Astrocyte (in vitro differentiated cells and primary cell): ENCODE measurements at regions not wholly inside any gene's neighbourhood (a gene's known extent, or its start where the extent isn't known, plus 50 kb on each side); places are given as distances from the start of the nearest gene placed in this dataset.

ENCODE experiments used
- DNase-seq: peaks from one replicate; pipeline ENCODE4 v3.0.0-alpha.2; 2010; ENCODE audit warnings: low read depth
- FAIRE-seq: peaks from 2 replicates; lab custom pipeline; 2011; peaks lifted over from hg19 to GRCh38; lab: Jason Lieb, UNC
- H2AFZ ChIP-seq: 2 replicates; pipeline ENCODE4 v1.6.0; 2012; ENCODE audit warnings: low read depth, low read length, inconsistent platforms
- H3K27ac ChIP-seq: 2 replicates; pipeline ENCODE4 v1.5.1; 2011; ENCODE audit warnings: low read depth, low read length, inconsistent platforms
- H3K27me3 ChIP-seq: 2 replicates; pipeline ENCODE4 v1.6.0; 2011; ENCODE audit warnings: low read length, inconsistent platforms; ENCODE audit not compliant: insufficient read depth
- H3K36me3 ChIP-seq: 2 replicates; pipeline ENCODE4 v1.5.1; 2011; ENCODE audit warnings: low read length, inconsistent platforms; ENCODE audit not compliant: insufficient read depth
- H3K4me1 ChIP-seq: 2 replicates; pipeline ENCODE4 v1.5.1; 2011; ENCODE audit warnings: low read length, inconsistent platforms; ENCODE audit not compliant: insufficient read depth
- H3K4me2 ChIP-seq: 2 replicates; pipeline ENCODE4 v1.6.0; 2012; ENCODE audit warnings: low read length, inconsistent platforms
- H3K4me3 ChIP-seq: 2 replicates; pipeline ENCODE4 v1.5.1; 2011; ENCODE audit warnings: low read depth, mild to moderate bottlenecking, low read length, inconsistent platforms; ENCODE audit not compliant: insufficient read depth
- H3K79me2 ChIP-seq: 2 replicates; pipeline ENCODE4 v1.6.0; 2012; ENCODE audit warnings: mild to moderate bottlenecking, low read length, inconsistent platforms; ENCODE audit not compliant: insufficient read depth
- H3K9ac ChIP-seq: 2 replicates; pipeline ENCODE4 v1.6.0; 2012; ENCODE audit warnings: mild to moderate bottlenecking, low read length, inconsistent platforms
- H3K9me3 ChIP-seq: 2 replicates; pipeline ENCODE4 v1.5.1; 2012; ENCODE audit warnings: low read depth, mild to moderate bottlenecking, low read length, inconsistent platforms; ENCODE audit not compliant: insufficient read depth
- H4K20me1 ChIP-seq: 2 replicates; pipeline ENCODE4 v1.6.0; 2012; ENCODE audit warnings: low read length, inconsistent platforms; ENCODE audit not compliant: insufficient read depth
- H3K27ac Mint-ChIP-seq: one replicate; pipeline ENCODE4 v1.8.0; 2021; ENCODE audit warnings: mild to moderate bottlenecking, mixed read lengths; ENCODE audit not compliant: unreplicated experiment
- H3K27me3 Mint-ChIP-seq: one replicate; pipeline ENCODE4 v1.8.0; 2021; ENCODE audit warnings: low read depth, mixed read lengths; ENCODE audit not compliant: unreplicated experiment
- H3K36me3 Mint-ChIP-seq: one replicate; pipeline ENCODE4 v1.8.0; 2021; ENCODE audit warnings: low read depth, mixed read lengths; ENCODE audit not compliant: unreplicated experiment
- H3K4me1 Mint-ChIP-seq: one replicate; pipeline ENCODE4 v1.8.0; 2021; ENCODE audit warnings: low read depth, mixed read lengths; ENCODE audit not compliant: unreplicated experiment
- H3K4me3 Mint-ChIP-seq: one replicate; pipeline ENCODE4 v1.8.0; 2021; ENCODE audit warnings: mild to moderate bottlenecking, moderate library complexity, mixed read lengths; ENCODE audit not compliant: unreplicated experiment
- H3K9me3 Mint-ChIP-seq: one replicate; pipeline ENCODE4 v1.8.0; 2021; ENCODE audit warnings: mild to moderate bottlenecking, mixed read lengths; ENCODE audit not compliant: unreplicated experiment
- EZH2 ChIP-seq: IDR thresholded peaks from 2 replicates; pipeline ENCODE4 v1.6.1; 2012; ENCODE audit warnings: mild to moderate bottlenecking, low read length, inconsistent platforms; ENCODE audit not compliant: insufficient read depth
- TF ChIP-seq, protein P1 (sequence below): IDR thresholded peaks from 2 replicates; pipeline ENCODE4 v1.5.1; 2011; ENCODE audit warnings: low read depth, mild to moderate bottlenecking, inconsistent platforms, low read length, moderate library complexity; ENCODE audit not compliant: insufficient read depth

DNA sequence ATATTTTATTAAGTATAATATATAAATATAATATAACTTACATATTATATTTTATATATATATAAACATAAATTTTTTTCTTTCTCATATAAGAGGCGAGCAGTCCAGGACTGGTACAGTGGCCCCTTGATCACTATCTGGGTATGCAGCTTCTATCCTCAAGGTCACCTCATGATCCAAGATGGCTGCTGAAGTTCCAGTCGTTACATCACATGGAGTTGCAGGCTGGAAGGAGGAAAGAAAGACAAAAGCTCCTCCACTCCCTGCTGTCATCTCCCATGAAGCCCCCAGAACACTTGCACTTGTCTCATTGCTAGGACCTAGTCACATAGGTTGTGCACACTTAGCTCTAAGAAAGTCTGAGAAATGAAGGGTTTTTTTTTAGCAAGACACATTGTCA, 145.1 kb upstream of the SLC1A4 start:
- Histone ChIP-seq H3K4me2 (no peak overlapping the region), H3K9me3 (no peaks in the 10 kb centered on the region), H3K27ac (no peak overlapping the region), H2AFZ (no peak overlapping the region), H3K79me2 (no peaks in the 10 kb centered on the region), H3K9ac (no peak overlapping the region), H4K20me1 (no peaks in the 10 kb centered on the region), H3K36me3 (no peaks in the 10 kb centered on the region), H3K4me1 (peaks cover 11% of the 10 kb centered on the region), H3K4me3 (no peak overlapping the region), H3K27me3 (no peaks in the 10 kb centered on the region)
- no peak for DNase-seq
- Mint-ChIP-seq H3K27me3 (peaks cover 6% of the 10 kb centered on the region), H3K4me3 (no peak overlapping the region), H3K9me3 (peaks cover 2% of the 10 kb centered on the region), H3K36me3 (no peaks in the 10 kb centered on the region), H3K4me1 (no peaks in the 10 kb centered on the region), H3K27ac (no peak overlapping the region)
- TF ChIP-seq EZH2: no peak
- TF ChIP-seq, protein P1, sequence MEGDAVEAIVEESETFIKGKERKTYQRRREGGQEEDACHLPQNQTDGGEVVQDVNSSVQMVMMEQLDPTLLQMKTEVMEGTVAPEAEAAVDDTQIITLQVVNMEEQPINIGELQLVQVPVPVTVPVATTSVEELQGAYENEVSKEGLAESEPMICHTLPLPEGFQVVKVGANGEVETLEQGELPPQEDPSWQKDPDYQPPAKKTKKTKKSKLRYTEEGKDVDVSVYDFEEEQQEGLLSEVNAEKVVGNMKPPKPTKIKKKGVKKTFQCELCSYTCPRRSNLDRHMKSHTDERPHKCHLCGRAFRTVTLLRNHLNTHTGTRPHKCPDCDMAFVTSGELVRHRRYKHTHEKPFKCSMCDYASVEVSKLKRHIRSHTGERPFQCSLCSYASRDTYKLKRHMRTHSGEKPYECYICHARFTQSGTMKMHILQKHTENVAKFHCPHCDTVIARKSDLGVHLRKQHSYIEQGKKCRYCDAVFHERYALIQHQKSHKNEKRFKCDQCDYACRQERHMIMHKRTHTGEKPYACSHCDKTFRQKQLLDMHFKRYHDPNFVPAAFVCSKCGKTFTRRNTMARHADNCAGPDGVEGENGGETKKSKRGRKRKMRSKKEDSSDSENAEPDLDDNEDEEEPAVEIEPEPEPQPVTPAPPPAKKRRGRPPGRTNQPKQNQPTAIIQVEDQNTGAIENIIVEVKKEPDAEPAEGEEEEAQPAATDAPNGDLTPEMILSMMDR: no peak
- no peak for FAIRE-seq

GRCh38 chr2:64845273-64845905, 143.8 kb upstream of the SLC1A4 start:
- H3K4me3 ChIP-seq: no peak overlapping the region
- H3K36me3 ChIP-seq: no peaks in the 10 kb centered on the region
- Mint-ChIP-seq H3K9me3 (peaks cover 2% of the 10 kb centered on the region), H3K4me3 (no peak overlapping the region), H3K4me1 (no peaks in the 10 kb centered on the region), H3K27ac (no peak overlapping the region), H3K27me3 (peaks cover 6% of the 10 kb centered on the region), H3K36me3 (no peaks in the 10 kb centered on the region)
- FAIRE-seq (no peak), DNase-seq (no peak)
- no peak for TF ChIP-seq EZH2
- TF ChIP-seq, protein P1: no peak
- no peak overlapping the region for H3K9ac ChIP-seq
- H2AFZ ChIP-seq: no peak overlapping the region
- no peaks in the 10 kb centered on the region for H3K79me2 ChIP-seq
- H3K9me3 ChIP-seq: no peaks in the 10 kb centered on the region
- H3K4me2 ChIP-seq: no peak overlapping the region
- no peaks in the 10 kb centered on the region for H3K4me1 ChIP-seq
- H3K27ac ChIP-seq: no peak overlapping the region
- no peaks in the 10 kb centered on the region for H4K20me1 ChIP-seq
- H3K27me3 ChIP-seq: no peaks in the 10 kb centered on the region

DNA sequence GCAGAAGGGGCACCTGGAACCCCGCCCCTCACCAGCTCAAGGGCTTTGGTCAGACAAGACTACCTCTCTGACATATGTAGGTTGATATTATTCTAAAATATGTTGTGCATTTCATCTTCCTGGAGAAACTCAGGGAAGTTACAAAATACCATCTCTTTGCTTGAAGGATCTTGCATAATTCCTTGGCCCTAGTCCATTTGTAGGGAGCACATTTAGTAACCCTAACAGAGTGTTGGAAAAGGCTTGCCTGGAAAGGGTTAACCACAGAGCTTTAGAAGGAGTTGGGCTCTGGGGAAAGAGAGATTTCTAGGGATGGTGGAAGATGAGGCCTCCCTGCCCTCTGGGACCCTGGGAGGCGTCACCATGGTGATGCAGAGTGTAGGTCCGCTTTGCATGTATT, 143.0 kb upstream of the SLC1A4 start:
- Mint-ChIP-seq H3K4me3 (no peak overlapping the region), H3K4me1 (no peaks in the 10 kb centered on the region), H3K36me3 (no peaks in the 10 kb centered on the region), H3K9me3 (peaks cover 2% of the 10 kb centered on the region), H3K27ac (no peak overlapping the region), H3K27me3 (peaks cover 6% of the 10 kb centered on the region)
- H3K27ac ChIP-seq: no peak overlapping the region
- no peaks in the 10 kb centered on the region for H3K27me3 ChIP-seq
- H3K36me3 ChIP-seq: no peaks in the 10 kb centered on the region
- FAIRE-seq (no peak), DNase-seq (no peak)
- no peak overlapping the region for H3K9ac ChIP-seq
- TF ChIP-seq, protein P1: no peak
- no peak overlapping the region for H3K4me3 ChIP-seq
- H3K4me1 ChIP-seq: no peaks in the 10 kb centered on the region
- H2AFZ ChIP-seq: no peak overlapping the region
- H3K79me2 ChIP-seq: no peaks in the 10 kb centered on the region
- no peak overlapping the region for H3K4me2 ChIP-seq
- no peaks in the 10 kb centered on the region for H4K20me1 ChIP-seq
- H3K9me3 ChIP-seq: no peaks in the 10 kb centered on the region
